ENCODE measurements at regions not wholly inside any gene's neighbourhood (a gene's known extent, or its start where the extent isn't known, plus 50 kb on each side); places are given as distances from the start of the nearest gene placed in this dataset.

- ChIA-PET RAD21 (ENCODE audit: unreplicated experiment) (no interaction called here), CTCF (no interaction called here)
Measured at GRCh38 chr1:163574119-163574518, 252.4 kb downstream of the NUF2 start.

GRCh38 chr1:163580926-163581325, 259.2 kb downstream of the NUF2 start:
- H3K36me3 ChIP-seq (ENCODE audit: control insufficient read depth in 2 of 2, insufficient read depth in 2 of 2, low read length in 1 of 2): no peaks in the 10 kb centered on the region
- no peaks in the 10 kb centered on the region for H3K27me3 ChIP-seq (replicated peaks in 1 of 2; ENCODE audit: control insufficient read depth in 2 of 2, insufficient read depth in 2 of 2, low read length in 1 of 2)
- H3K79me2 ChIP-seq (ENCODE audit: control insufficient read depth, insufficient read depth, low read length): no peaks in the 10 kb centered on the region
- H3K4me2 ChIP-seq (ENCODE audit: control insufficient read depth, insufficient read depth): no peak overlapping the region
- DNase-seq (ENCODE audit: low read depth, low spot score) (no peak), FAIRE-seq (no peak), ATAC-seq (no peak)
- SMC1A ChIA-PET (ENCODE audit: uncharacterized antibody, unreplicated experiment): interaction anchor here (1.3 kb wide), 1 partner anchor 19 kb away, joined by 3 read pairs; no protein-coding TSS in a partner anchor
- RAD21 ChIA-PET (ENCODE audit: unreplicated experiment): no interaction called here
- no peak overlapping the region for H2AFZ ChIP-seq (ENCODE audit: control insufficient read depth, low read depth, low read length)
- in situ Hi-C loops (cut with MboI) (no loop called here), intact Hi-C loops (cut with micrococcal nuclease; ENCODE audit: unreplicated experiment) (no loop called here)
- no peak overlapping the region for H3K9ac ChIP-seq (ENCODE audit: control insufficient read depth, insufficient read depth, low read length)
- TF ChIP-seq RAD21 (IDR thresholded peaks at IDR 0.05; ENCODE audit: insufficient read depth, low read depth, low read length) (no peak), ZNF592 (IDR thresholded peaks at IDR 0.05) (no peak), EZH2 (IDR thresholded peaks at IDR 0.05; ENCODE audit: borderline replicate concordance, control insufficient read depth, low read depth, low read length) (no peak), MYB (IDR thresholded peaks at IDR 0.05; ENCODE audit: borderline replicate concordance, low read depth, low read length) (no peak), TARDBP (IDR thresholded peaks at IDR 0.05; ENCODE audit: borderline replicate concordance) (no peak), SPI1 (IDR thresholded peaks at IDR 0.05; ENCODE audit: borderline replicate concordance, insufficient read depth, low read depth, low read length) (no peak), SIX5 (IDR thresholded peaks at IDR 0.05; ENCODE audit: low read depth, low read length, severe bottlenecking) (no peak), GABPA (IDR thresholded peaks at IDR 0.05; ENCODE audit: low read depth) (no peak), POU2F2 (IDR thresholded peaks at IDR 0.05; ENCODE audit: borderline replicate concordance, low read depth, low read length) (no peak), NR2C1 (IDR thresholded peaks at IDR 0.05) (no peak)
- CTCF ChIA-PET: interaction anchor here (0.6 to 0.9 kb wide), 2 partner anchors 9 to 54 kb away, joined by 3 read pairs; no protein-coding TSS in a partner anchor
- no peaks in the 10 kb centered on the region for H3K9me3 ChIP-seq (replicated peaks; ENCODE audit: control insufficient read depth, insufficient read depth, low read length)
- WGBS (ENCODE audit: insufficient coverage, insufficient replicate concordance, low lambda C conversion rate, missing lambda C conversion rate): 15% methylated on average over 3 of the region's 3 CpGs
- no peaks in the 10 kb centered on the region for H3K4me1 ChIP-seq (ENCODE audit: control insufficient read depth, insufficient read depth, low read length)
- POLR2A ChIA-PET: no interaction called here
- no TSS peak for BruUV-seq (replicated peaks)
- H4K20me1 ChIP-seq (ENCODE audit: control insufficient read depth, insufficient read depth): no peaks in the 10 kb centered on the region
- no peak overlapping the region for H3K27ac ChIP-seq (ENCODE audit: control insufficient read depth, insufficient read depth)
- H3K4me3 ChIP-seq: no peak overlapping the region

More at GRCh38 chr1:163574119-163574518, 252.4 kb downstream of the NUF2 start:
- Histone ChIP-seq H2AFZ (ENCODE audit: control insufficient read depth, low read depth, low read length) (no peak overlapping the region), H3K36me3 (ENCODE audit: control insufficient read depth in 2 of 2, insufficient read depth in 2 of 2, low read length in 1 of 2) (no peaks in the 10 kb centered on the region), H3K27ac (ENCODE audit: control insufficient read depth, insufficient read depth) (no peak overlapping the region), H3K27me3 (replicated peaks in 1 of 2; ENCODE audit: control insufficient read depth in 2 of 2, insufficient read depth in 2 of 2, low read length in 1 of 2) (no peaks in the 10 kb centered on the region), H3K9me3 (replicated peaks; ENCODE audit: control insufficient read depth, insufficient read depth, low read length) (no peaks in the 10 kb centered on the region), H3K4me1 (ENCODE audit: control insufficient read depth, insufficient read depth, low read length) (no peaks in the 10 kb centered on the region), H3K79me2 (ENCODE audit: control insufficient read depth, insufficient read depth, low read length) (no peaks in the 10 kb centered on the region), H3K4me3 (no peak overlapping the region), H3K9ac (ENCODE audit: control insufficient read depth, insufficient read depth, low read length) (no peak overlapping the region), H3K4me2 (ENCODE audit: control insufficient read depth, insufficient read depth) (no peak overlapping the region), H4K20me1 (ENCODE audit: control insufficient read depth, insufficient read depth) (no peaks in the 10 kb centered on the region)
- TF ChIP-seq POU2F2 (IDR thresholded peaks at IDR 0.05; ENCODE audit: borderline replicate concordance, low read depth, low read length): no peak
- TF ChIP-seq, protein P1, sequence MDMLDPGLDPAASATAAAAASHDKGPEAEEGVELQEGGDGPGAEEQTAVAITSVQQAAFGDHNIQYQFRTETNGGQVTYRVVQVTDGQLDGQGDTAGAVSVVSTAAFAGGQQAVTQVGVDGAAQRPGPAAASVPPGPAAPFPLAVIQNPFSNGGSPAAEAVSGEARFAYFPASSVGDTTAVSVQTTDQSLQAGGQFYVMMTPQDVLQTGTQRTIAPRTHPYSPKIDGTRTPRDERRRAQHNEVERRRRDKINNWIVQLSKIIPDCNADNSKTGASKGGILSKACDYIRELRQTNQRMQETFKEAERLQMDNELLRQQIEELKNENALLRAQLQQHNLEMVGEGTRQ (IDR thresholded peaks at IDR 0.05; ENCODE audit: borderline replicate concordance, low read depth, low read length): no peak
- TF ChIP-seq MXI1 (IDR thresholded peaks at IDR 0.05; ENCODE audit: low read depth, low read length): no peak
- TF ChIP-seq POLR2A (IDR thresholded peaks at IDR 0.05; ENCODE audit: low read depth, low read length): no peak
- no peak for TF ChIP-seq KAT2A (conservative IDR thresholded peaks at IDR 0.05; ENCODE audit: control insufficient read depth, low read depth, low read length)
- no TSS peak for BruUV-seq (replicated peaks)
- ATAC-seq (no peak), DNase-seq (ENCODE audit: low read depth, low spot score) (no peak), FAIRE-seq (no peak)
- intact Hi-C loops (cut with micrococcal nuclease; ENCODE audit: unreplicated experiment) (no loop called here), in situ Hi-C loops (cut with MboI) (no loop called here)
- ChIA-PET SMC1A (ENCODE audit: uncharacterized antibody, unreplicated experiment) (no interaction called here), POLR2A (no interaction called here)
- 57% methylated on average over 6 of the region's 6 CpGs for WGBS (ENCODE audit: insufficient coverage, insufficient replicate concordance, low lambda C conversion rate, missing lambda C conversion rate)
